ENCODE measurements at regions not wholly inside any gene's neighbourhood (a gene's known extent, or its start where the extent isn't known, plus 50 kb on each side); places are given as distances from the start of the nearest gene placed in this dataset.
"Not testable (repeated sequence)": the region's sequence is repeated elsewhere in the genome, so short reads cannot be mapped to it uniquely, and the experiment has no call there.

- no peaks in the 10 kb centered on the region for H3K4me1 Mint-ChIP-seq
- no peak overlapping the region for H3K27ac Mint-ChIP-seq
- peaks cover 3% of the 10 kb centered on the region for H3K9me3 Mint-ChIP-seq
- DNase-seq (ENCODE audit: low spot score in 2 of 2) (no peak), ATAC-seq (no peak)
- H3K4me3 Mint-ChIP-seq: no peak overlapping the region
- H3K36me3 Mint-ChIP-seq: no peaks in the 10 kb centered on the region
Observed at GRCh38 chr14:87785897-87786296, 207.1 kb downstream of the GALC start.

- H3K27ac Mint-ChIP-seq: no peak overlapping the region
- DNase-seq (ENCODE audit: low spot score in 2 of 2): no peak
- no peaks in the 10 kb centered on the region for H3K36me3 Mint-ChIP-seq
- H3K9me3 Mint-ChIP-seq: peaks cover 3% of the 10 kb centered on the region
- ATAC-seq: no peak
- H3K4me3 Mint-ChIP-seq: no peak overlapping the region
- H3K4me1 Mint-ChIP-seq: no peaks in the 10 kb centered on the region
Observed at GRCh38 chr14:87784386-87784785, 208.6 kb downstream of the GALC start.

GRCh38 chr14:87783071-87783470, 209.9 kb downstream of the GALC start:
- Mint-ChIP-seq H3K36me3 (no peaks in the 10 kb centered on the region), H3K9me3 (peaks cover 3% of the 10 kb centered on the region), H3K4me3 (no peak overlapping the region), H3K4me1 (no peaks in the 10 kb centered on the region), H3K27ac (no peak overlapping the region)
- DNase-seq (ENCODE audit: low spot score in 2 of 2) (no peak), ATAC-seq (no peak)

GRCh38 chr14:87772854-87773253, 220.1 kb downstream of the GALC start:
- no peak for DNase-seq (ENCODE audit: low spot score in 2 of 2)
- no peak overlapping the region for H3K4me3 Mint-ChIP-seq
- no peaks in the 10 kb centered on the region for H3K36me3 Mint-ChIP-seq
- no peak for ATAC-seq
- no peaks in the 10 kb centered on the region for H3K4me1 Mint-ChIP-seq
- no peak overlapping the region for H3K27ac Mint-ChIP-seq
- H3K9me3 Mint-ChIP-seq: no peaks in the 10 kb centered on the region

GRCh38 chr14:87767567-87767901, 225.4 kb downstream of the GALC start:
- Mint-ChIP-seq H3K4me1 (no peaks in the 10 kb centered on the region), H3K27ac (no peak overlapping the region), H3K36me3 (no peaks in the 10 kb centered on the region), H3K9me3 (peaks cover 9% of the 10 kb centered on the region), H3K4me3 (no peak overlapping the region)
- DNase-seq (ENCODE audit: low spot score in 2 of 2) (no peak), ATAC-seq (no peak)

- Mint-ChIP-seq H3K27ac (no peak overlapping the region), H3K4me1 (no peaks in the 10 kb centered on the region), H3K4me3 (no peak overlapping the region), H3K9me3 (peaks cover 16% of the 10 kb centered on the region), H3K36me3 (no peaks in the 10 kb centered on the region)
- ATAC-seq: no peak
- no peak for DNase-seq (ENCODE audit: low spot score in 2 of 2)
Observed at GRCh38 chr14:87758876-87759275, 234.1 kb downstream of the GALC start.

GRCh38 chr14:87756661-87757060, 236.3 kb downstream of the GALC start:
- H3K4me1 Mint-ChIP-seq: no peaks in the 10 kb centered on the region
- H3K27ac Mint-ChIP-seq: no peak overlapping the region
- no peaks in the 10 kb centered on the region for H3K36me3 Mint-ChIP-seq
- peaks cover 8% of the 10 kb centered on the region for H3K9me3 Mint-ChIP-seq
- DNase-seq (ENCODE audit: low spot score in 2 of 2) (no peak), ATAC-seq (peak; percentile 28)
- no peak overlapping the region for H3K4me3 Mint-ChIP-seq

GRCh38 chr14:87754520-87755223, 238.3 kb downstream of the GALC start:
- no peaks in the 10 kb centered on the region for H3K4me1 Mint-ChIP-seq
- H3K27ac Mint-ChIP-seq: no peak overlapping the region
- no peak overlapping the region for H3K4me3 Mint-ChIP-seq
- H3K9me3 Mint-ChIP-seq: peaks cover 5% of the 10 kb centered on the region
- no peaks in the 10 kb centered on the region for H3K36me3 Mint-ChIP-seq
- no peak for ATAC-seq
- DNase-seq (ENCODE audit: low spot score in 2 of 2): no peak

- ATAC-seq: no peak
- no peak overlapping the region for H3K27ac Mint-ChIP-seq
- H3K9me3 Mint-ChIP-seq: no peaks in the 10 kb centered on the region
Observed at GRCh38 chr14:87748558-87748957, 244.4 kb downstream of the GALC start.

GRCh38 chr14:87745507-87746118, 247.4 kb downstream of the GALC start:
- Mint-ChIP-seq H3K4me1 (no peaks in the 10 kb centered on the region), H3K27ac (no peak overlapping the region), H3K9me3 (peaks cover 2% of the 10 kb centered on the region), H3K4me3 (no peak overlapping the region), H3K36me3 (no peaks in the 10 kb centered on the region)
- ATAC-seq (no peak), DNase-seq (ENCODE audit: low spot score in 2 of 2) (no peak)

More at GRCh38 chr14:87748558-87748957, 244.4 kb downstream of the GALC start:
- Mint-ChIP-seq H3K4me1 (no peaks in the 10 kb centered on the region), H3K4me3 (no peak overlapping the region), H3K36me3 (no peaks in the 10 kb centered on the region)
- no peak for DNase-seq (ENCODE audit: low spot score in 2 of 2)

GRCh38 chr14:87734577-87735360, 258.2 kb downstream of the GALC start:
- not testable (repeated sequence) for H3K9me3 Mint-ChIP-seq; H3K27ac Mint-ChIP-seq; H3K4me3 Mint-ChIP-seq; H3K4me1 Mint-ChIP-seq; DNase-seq (ENCODE audit: low spot score in 2 of 2); H3K36me3 Mint-ChIP-seq; ATAC-seq

GRCh38 chr14:87733115-87733514, 259.9 kb downstream of the GALC start:
- H3K36me3 Mint-ChIP-seq; H3K4me3 Mint-ChIP-seq; H3K4me1 Mint-ChIP-seq; H3K27ac Mint-ChIP-seq; DNase-seq (ENCODE audit: low spot score in 2 of 2); ATAC-seq; H3K9me3 Mint-ChIP-seq: not testable (repeated sequence)

GRCh38 chr14:87732562-87732961, 260.4 kb downstream of the GALC start:
- Mint-ChIP-seq H3K9me3 (no peaks in the 10 kb centered on the region), H3K4me3 (no peak overlapping the region), H3K27ac (no peak overlapping the region), H3K4me1 (no peaks in the 10 kb centered on the region), H3K36me3 (no peaks in the 10 kb centered on the region)
- ATAC-seq (no peak), DNase-seq (ENCODE audit: low spot score in 2 of 2) (no peak)

- ATAC-seq (no peak), DNase-seq (ENCODE audit: low spot score in 2 of 2) (no peak)
- Mint-ChIP-seq H3K36me3 (no peaks in the 10 kb centered on the region), H3K4me1 (no peaks in the 10 kb centered on the region), H3K4me3 (no peak overlapping the region), H3K9me3 (no peaks in the 10 kb centered on the region), H3K27ac (no peak overlapping the region)
Observed at GRCh38 chr14:87725318-87725717, 267.7 kb downstream of the GALC start.

- no peak for ATAC-seq
- Mint-ChIP-seq H3K4me1 (no peaks in the 10 kb centered on the region), H3K9me3 (no peaks in the 10 kb centered on the region), H3K27ac (no peak overlapping the region), H3K36me3 (no peaks in the 10 kb centered on the region), H3K4me3 (no peak overlapping the region)
- no peak for DNase-seq (ENCODE audit: low spot score in 2 of 2)
Observed at GRCh38 chr14:87712396-87713090, 280.4 kb downstream of the GALC start.
